RWPE1 (cell line): ENCODE measurements at regions not wholly inside any gene's neighbourhood (a gene's known extent, or its start where the extent isn't known, plus 50 kb on each side); places are given as distances from the start of the nearest gene placed in this dataset.

ENCODE experiments used
- CTCF ChIA-PET: fragments of 350-600 bp; sonication (Branson Sonifier 250); formaldehyde crosslinking; extraction: SDS; loops from one replicate; lab custom pipeline; 2021; lab: Yijun Ruan, JAX
- POLR2A ChIA-PET: fragments of 400-600 bp; formaldehyde crosslinking; extraction: SDS; loops from one replicate; lab custom pipeline; 2020; ENCODE audit warnings: antibody characterized with exemption; ENCODE audit not compliant: low non-redundant PET; lab: Yijun Ruan, JAX
- DNase-seq: peaks from one replicate; pipeline ENCODE4 v3.0.0; 2012; ENCODE audit warnings: low spot score
- H3K27ac ChIP-seq: fragments of 450-650 bp; 2 replicates; pipeline ENCODE4 v1.5.1; 2017
- CTCF ChIP-seq: fragments of 450-650 bp; conservative IDR thresholded peaks from 2 replicates; pipeline ENCODE4 v1.5.1; 2017; ENCODE audit warnings: low read depth, mild to moderate bottlenecking

- ChIA-PET CTCF (no interaction called here), POLR2A (no interaction called here)
- H3K27ac ChIP-seq, result no peak overlapping the region
- no peak for TF ChIP-seq CTCF
- DNase-seq, result no peak
These were observed 549.3 kb downstream of the TBL1XR1 start for GRCh38 chr3:176647987-176648386.

- DNase-seq, result no peak
- TF ChIP-seq CTCF, result no peak
- no peak overlapping the region for H3K27ac ChIP-seq
- ChIA-PET CTCF (no interaction called here), POLR2A (no interaction called here)
These were observed 563.8 kb downstream of the TBL1XR1 start for GRCh38 chr3:176633511-176633910.

- no peak for DNase-seq
- no peak overlapping the region for H3K27ac ChIP-seq
- no peak for TF ChIP-seq CTCF
- ChIA-PET POLR2A (no interaction called here), CTCF (no interaction called here)
These were observed 564.4 kb downstream of the TBL1XR1 start for GRCh38 chr3:176632925-176633324.

GRCh38 chr3:176631165-176631564 is 566.1 kb downstream of the TBL1XR1 start:
- no peak for TF ChIP-seq CTCF
- POLR2A ChIA-PET, result no interaction called here
- no peak for DNase-seq
- CTCF ChIA-PET, result no interaction called here
- H3K27ac ChIP-seq, result no peak overlapping the region

- TF ChIP-seq CTCF, result no peak
- POLR2A ChIA-PET, result no interaction called here
- CTCF ChIA-PET, result interaction anchor here (0.7 kb wide), 1 partner anchor 1672 kb away, joined by 3 read pairs; no protein-coding TSS in a partner anchor
- H3K27ac ChIP-seq, result no peak overlapping the region
- no peak for DNase-seq
These were observed 569.1 kb downstream of the TBL1XR1 start for GRCh38 chr3:176628101-176628639.

GRCh38 chr3:176623468-176624150 is 573.7 kb downstream of the TBL1XR1 start:
- ChIA-PET POLR2A (no interaction called here), CTCF (interaction anchor here (0.6 to 0.9 kb wide), 2 partner anchors 34 to 532 kb away, joined by 3 to 4 read pairs; no protein-coding TSS in a partner anchor)
- no peak overlapping the region for H3K27ac ChIP-seq
- no peak for TF ChIP-seq CTCF
- DNase-seq, result no peak
